ENCODE measurements at regions not wholly inside any gene's neighbourhood (a gene's known extent, or its start where the extent isn't known, plus 50 kb on each side); places are given as distances from the start of the nearest gene placed in this dataset.
"Not testable (repeated sequence)": the region's sequence is repeated elsewhere in the genome, so short reads cannot be mapped to it uniquely, and the experiment has no call there.

- H3K79me2 ChIP-seq (ENCODE audit: insufficient read depth, low read length) = no peaks in the 10 kb centered on the region
- no peak overlapping the region for H3K4me2 ChIP-seq (ENCODE audit: low read length)
- no peak overlapping the region for H3K9ac ChIP-seq (ENCODE audit: low read length)
- no peaks in the 10 kb centered on the region for H3K9me2 ChIP-seq (ENCODE audit: low read depth, low read length)
- H4K20me1 ChIP-seq (ENCODE audit: insufficient read depth, low read length) = no peaks in the 10 kb centered on the region
- H3K4me1 ChIP-seq (ENCODE audit: insufficient read depth, low read length, severe bottlenecking) = no peaks in the 10 kb centered on the region
- H3K4me3 ChIP-seq (ENCODE audit: low read depth, low read length, poor library complexity, severe bottlenecking) = no peak overlapping the region
- no peak overlapping the region for H3K27ac ChIP-seq (ENCODE audit: low read depth, low read length, poor library complexity, severe bottlenecking)
- no peaks in the 10 kb centered on the region for H3F3A ChIP-seq (ENCODE audit: insufficient read depth, low read length)
- TF ChIP-seq, protein P1, sequence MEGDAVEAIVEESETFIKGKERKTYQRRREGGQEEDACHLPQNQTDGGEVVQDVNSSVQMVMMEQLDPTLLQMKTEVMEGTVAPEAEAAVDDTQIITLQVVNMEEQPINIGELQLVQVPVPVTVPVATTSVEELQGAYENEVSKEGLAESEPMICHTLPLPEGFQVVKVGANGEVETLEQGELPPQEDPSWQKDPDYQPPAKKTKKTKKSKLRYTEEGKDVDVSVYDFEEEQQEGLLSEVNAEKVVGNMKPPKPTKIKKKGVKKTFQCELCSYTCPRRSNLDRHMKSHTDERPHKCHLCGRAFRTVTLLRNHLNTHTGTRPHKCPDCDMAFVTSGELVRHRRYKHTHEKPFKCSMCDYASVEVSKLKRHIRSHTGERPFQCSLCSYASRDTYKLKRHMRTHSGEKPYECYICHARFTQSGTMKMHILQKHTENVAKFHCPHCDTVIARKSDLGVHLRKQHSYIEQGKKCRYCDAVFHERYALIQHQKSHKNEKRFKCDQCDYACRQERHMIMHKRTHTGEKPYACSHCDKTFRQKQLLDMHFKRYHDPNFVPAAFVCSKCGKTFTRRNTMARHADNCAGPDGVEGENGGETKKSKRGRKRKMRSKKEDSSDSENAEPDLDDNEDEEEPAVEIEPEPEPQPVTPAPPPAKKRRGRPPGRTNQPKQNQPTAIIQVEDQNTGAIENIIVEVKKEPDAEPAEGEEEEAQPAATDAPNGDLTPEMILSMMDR (IDR thresholded peaks at IDR 0.05; ENCODE audit: low read length) = no peak
- no peak for TF ChIP-seq EZH2 (IDR thresholded peaks at IDR 0.05; ENCODE audit: borderline replicate concordance, low read length)
- H2AFZ ChIP-seq (ENCODE audit: low read length) = no peak overlapping the region
- H3K9me3 ChIP-seq (ENCODE audit: low read length) = no peaks in the 10 kb centered on the region
- H3K36me3 ChIP-seq (ENCODE audit: insufficient read depth, low read length) = no peaks in the 10 kb centered on the region
- H3K27me3 ChIP-seq (ENCODE audit: insufficient read depth, low read length) = no peaks in the 10 kb centered on the region
Observed at GRCh38 chr4:71872767-71873415, 89.0 kb upstream of the GC start.

DNA sequence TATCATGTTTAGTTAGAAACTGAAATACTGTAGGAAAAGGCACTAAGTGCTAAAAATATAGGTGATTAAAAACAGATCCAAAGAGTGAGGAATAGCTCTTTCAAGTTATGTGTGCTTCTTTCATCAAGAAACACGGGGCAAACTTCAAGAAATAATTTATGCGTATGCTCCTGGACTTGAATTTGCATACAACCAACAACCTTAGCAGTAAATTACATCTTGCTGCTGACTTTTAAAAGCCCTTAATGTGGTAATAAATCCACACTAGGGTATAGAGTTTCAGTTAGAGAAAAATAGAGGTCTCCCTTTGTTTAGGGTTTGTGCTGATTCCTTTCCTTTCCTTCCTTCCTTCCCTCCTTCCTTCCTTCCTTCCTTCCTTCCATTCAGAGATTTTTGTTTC lies 94.5 kb upstream of the GC start:
- Histone ChIP-seq H3K4me3 (ENCODE audit: low read depth, low read length, poor library complexity, severe bottlenecking) (no peak overlapping the region), H3K27ac (ENCODE audit: low read depth, low read length, poor library complexity, severe bottlenecking) (no peak overlapping the region), H3K9me3 (ENCODE audit: low read length) (no peaks in the 10 kb centered on the region), H3K9ac (ENCODE audit: low read length) (no peak overlapping the region), H3K4me1 (ENCODE audit: insufficient read depth, low read length, severe bottlenecking) (no peaks in the 10 kb centered on the region), H3K36me3 (ENCODE audit: insufficient read depth, low read length) (no peaks in the 10 kb centered on the region), H3K9me2 (ENCODE audit: low read depth, low read length) (no peaks in the 10 kb centered on the region), H3K79me2 (ENCODE audit: insufficient read depth, low read length) (no peaks in the 10 kb centered on the region), H3F3A (ENCODE audit: insufficient read depth, low read length) (no peaks in the 10 kb centered on the region), H3K4me2 (ENCODE audit: low read length) (no peak overlapping the region), H4K20me1 (ENCODE audit: insufficient read depth, low read length) (no peaks in the 10 kb centered on the region), H3K27me3 (ENCODE audit: insufficient read depth, low read length) (no peaks in the 10 kb centered on the region), H2AFZ (ENCODE audit: low read length) (no peak overlapping the region)
- no peak for TF ChIP-seq EZH2 (IDR thresholded peaks at IDR 0.05; ENCODE audit: borderline replicate concordance, low read length)
- TF ChIP-seq, protein P1 (IDR thresholded peaks at IDR 0.05; ENCODE audit: low read length) = no peak

- H3K27ac ChIP-seq (ENCODE audit: low read depth, low read length, poor library complexity, severe bottlenecking) = no peak overlapping the region
- no peak overlapping the region for H3K9ac ChIP-seq (ENCODE audit: low read length)
- H3K4me1 ChIP-seq (ENCODE audit: insufficient read depth, low read length, severe bottlenecking) = no peaks in the 10 kb centered on the region
- no peak overlapping the region for H3K4me3 ChIP-seq (ENCODE audit: low read depth, low read length, poor library complexity, severe bottlenecking)
- no peaks in the 10 kb centered on the region for H3K79me2 ChIP-seq (ENCODE audit: insufficient read depth, low read length)
- no peak for TF ChIP-seq EZH2 (IDR thresholded peaks at IDR 0.05; ENCODE audit: borderline replicate concordance, low read length)
- TF ChIP-seq, protein P1 (IDR thresholded peaks at IDR 0.05; ENCODE audit: low read length) = no peak
- no peaks in the 10 kb centered on the region for H3K9me3 ChIP-seq (ENCODE audit: low read length)
- no peaks in the 10 kb centered on the region for H3K9me2 ChIP-seq (ENCODE audit: low read depth, low read length)
- H4K20me1 ChIP-seq (ENCODE audit: insufficient read depth, low read length) = no peaks in the 10 kb centered on the region
- H3K27me3 ChIP-seq (ENCODE audit: insufficient read depth, low read length) = no peaks in the 10 kb centered on the region
- H2AFZ ChIP-seq (ENCODE audit: low read length) = no peak overlapping the region
- no peaks in the 10 kb centered on the region for H3F3A ChIP-seq (ENCODE audit: insufficient read depth, low read length)
- no peaks in the 10 kb centered on the region for H3K36me3 ChIP-seq (ENCODE audit: insufficient read depth, low read length)
- H3K4me2 ChIP-seq (ENCODE audit: low read length) = no peak overlapping the region
Observed at GRCh38 chr4:71882113-71882841, 98.4 kb upstream of the GC start.

GRCh38 chr4:71900366-71900765 lies 116.5 kb upstream of the GC start:
- not testable (repeated sequence) for H3K79me2 ChIP-seq (ENCODE audit: insufficient read depth, low read length); H4K20me1 ChIP-seq (ENCODE audit: insufficient read depth, low read length); H3K36me3 ChIP-seq (ENCODE audit: insufficient read depth, low read length); H3F3A ChIP-seq (ENCODE audit: insufficient read depth, low read length); H3K9me2 ChIP-seq (ENCODE audit: low read depth, low read length); H3K9me3 ChIP-seq (ENCODE audit: low read length); H3K4me3 ChIP-seq (ENCODE audit: low read depth, low read length, poor library complexity, severe bottlenecking); H3K4me2 ChIP-seq (ENCODE audit: low read length); H3K27me3 ChIP-seq (ENCODE audit: insufficient read depth, low read length); H3K9ac ChIP-seq (ENCODE audit: low read length); H2AFZ ChIP-seq (ENCODE audit: low read length); H3K27ac ChIP-seq (ENCODE audit: low read depth, low read length, poor library complexity, severe bottlenecking); H3K4me1 ChIP-seq (ENCODE audit: insufficient read depth, low read length, severe bottlenecking)

DNA sequence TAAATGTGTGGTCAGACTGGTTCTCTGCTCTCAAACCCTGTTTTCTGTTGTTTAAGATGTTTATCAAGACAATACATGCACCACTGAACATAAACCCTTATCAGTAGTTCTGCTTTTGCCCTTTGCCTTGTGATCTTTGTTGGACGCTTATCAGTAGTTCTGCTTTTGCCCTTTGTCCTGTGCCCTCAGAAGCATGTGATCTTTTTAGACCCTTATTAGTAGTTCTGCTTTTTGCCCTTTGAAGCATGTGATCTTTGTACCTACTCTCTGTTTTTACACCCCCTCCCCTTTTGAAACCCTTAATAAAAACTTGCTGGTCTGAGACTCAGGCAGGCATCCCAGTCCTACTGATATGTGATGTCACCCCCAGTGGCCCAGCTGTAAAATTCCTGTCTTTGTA lies 121.7 kb upstream of the GC start:
- not testable (repeated sequence) for H3K27ac ChIP-seq (ENCODE audit: low read depth, low read length, poor library complexity, severe bottlenecking); H2AFZ ChIP-seq (ENCODE audit: low read length); H3K4me2 ChIP-seq (ENCODE audit: low read length); H3K9ac ChIP-seq (ENCODE audit: low read length); H3K9me3 ChIP-seq (ENCODE audit: low read length); H3K79me2 ChIP-seq (ENCODE audit: insufficient read depth, low read length); H3K9me2 ChIP-seq (ENCODE audit: low read depth, low read length); H3K27me3 ChIP-seq (ENCODE audit: insufficient read depth, low read length); H3K4me1 ChIP-seq (ENCODE audit: insufficient read depth, low read length, severe bottlenecking); H3K36me3 ChIP-seq (ENCODE audit: insufficient read depth, low read length); H4K20me1 ChIP-seq (ENCODE audit: insufficient read depth, low read length); H3F3A ChIP-seq (ENCODE audit: insufficient read depth, low read length); H3K4me3 ChIP-seq (ENCODE audit: low read depth, low read length, poor library complexity, severe bottlenecking)
